ENCODE measurements at regions not wholly inside any gene's neighbourhood (a gene's known extent, or its start where the extent isn't known, plus 50 kb on each side); places are given as distances from the start of the nearest gene placed in this dataset.
"Not testable (repeated sequence)": the region's sequence is repeated elsewhere in the genome, so short reads cannot be mapped to it uniquely, and the experiment has no call there.

DNA sequence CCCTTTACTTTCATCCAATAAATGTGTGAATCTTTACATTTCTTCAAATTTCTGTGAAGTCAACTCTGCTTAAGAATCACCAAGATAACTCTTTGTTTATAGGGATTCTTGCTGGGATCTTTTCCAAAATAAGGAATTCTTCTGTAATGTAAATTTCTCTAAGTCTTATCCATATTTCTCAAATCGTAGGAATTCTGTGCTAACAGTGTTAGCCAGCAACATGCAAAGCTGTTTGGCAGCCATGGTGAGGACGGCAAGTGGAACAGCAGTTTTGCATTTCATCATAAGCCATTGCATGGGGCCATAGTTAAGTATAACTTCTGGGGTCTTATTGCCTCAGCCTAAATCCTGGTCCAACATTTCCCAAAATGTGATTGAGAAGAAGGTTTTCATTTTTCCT, 310.5 kb upstream of the PRR16 start:
- no peak for DNase-seq

DNA sequence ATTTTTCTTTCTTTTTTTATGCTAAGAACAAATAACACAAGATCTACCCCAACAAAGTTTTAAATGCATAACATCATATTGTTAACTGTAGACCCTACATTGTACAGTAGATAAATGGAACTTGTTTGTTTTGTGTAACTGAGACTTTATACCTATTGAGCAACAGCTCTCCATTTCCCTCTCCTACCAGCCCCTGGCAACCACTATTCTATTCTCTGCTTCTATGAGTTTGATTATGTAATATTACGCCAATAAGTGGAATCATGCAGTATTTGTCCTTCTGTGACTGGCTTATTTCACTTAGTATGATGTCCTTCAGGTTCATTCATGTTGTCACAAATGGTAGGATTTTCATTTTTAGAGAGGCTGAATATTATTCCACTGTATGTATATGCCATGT, 308.2 kb upstream of the PRR16 start:
- DNase-seq = no peak

- DNase-seq = no peak
Observed at GRCh38 chr5:120158211-120158610, 305.9 kb upstream of the PRR16 start.

DNA sequence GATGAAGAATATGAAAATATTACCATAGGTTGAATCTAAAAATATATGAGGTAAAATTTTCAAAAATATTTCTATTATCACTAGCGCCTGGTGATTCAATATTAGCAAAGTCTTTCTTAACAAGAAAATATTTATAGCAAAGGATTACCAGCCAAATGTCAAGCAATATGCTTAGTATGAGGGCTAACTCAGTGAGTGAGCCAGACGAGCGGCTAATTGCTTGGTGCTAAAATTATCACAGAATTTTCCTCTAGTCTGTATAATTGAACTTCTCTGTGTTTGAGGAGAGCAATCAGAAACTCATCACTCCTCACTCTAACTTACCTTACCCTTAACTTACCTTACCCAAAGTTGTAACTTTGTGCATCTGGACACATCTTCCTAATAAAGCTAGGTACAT, 304.9 kb upstream of the PRR16 start:
- DNase-seq = no peak

DNA sequence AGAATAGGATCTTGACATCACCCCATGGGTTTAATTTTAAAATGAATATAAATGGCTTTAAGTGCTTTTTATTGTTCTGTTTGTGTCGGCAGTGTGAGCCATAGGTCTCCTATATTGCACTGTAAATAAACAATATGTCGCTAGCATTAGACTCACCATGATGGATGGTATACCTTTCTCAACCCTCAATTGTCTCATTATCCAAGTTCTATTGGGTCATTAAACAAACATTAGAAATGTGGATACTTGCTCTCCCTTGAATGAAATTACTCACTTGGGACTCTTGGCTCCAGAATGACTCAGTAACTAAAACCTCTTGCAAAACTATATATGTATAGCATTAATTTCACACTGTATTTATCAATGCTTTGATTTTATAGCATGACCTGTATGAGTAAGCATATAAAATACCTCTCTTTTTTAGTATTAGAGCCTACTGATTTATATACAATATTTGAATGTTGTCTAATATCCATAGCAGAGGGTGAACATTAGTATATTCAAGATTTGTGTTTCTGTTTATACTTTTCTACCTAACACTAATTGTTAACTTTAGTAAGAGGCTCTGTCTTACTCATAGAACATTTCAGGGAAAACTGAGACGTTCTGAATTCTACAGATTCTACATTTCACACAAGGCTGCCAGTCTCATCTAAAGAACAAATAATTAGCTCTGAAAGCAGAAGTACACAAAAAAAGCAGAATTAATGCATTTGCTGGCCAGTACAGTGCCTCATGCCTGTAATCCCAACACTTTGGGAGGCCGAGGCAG, 303.8 kb upstream of the PRR16 start:
- no peak for DNase-seq

GRCh38 chr5:120162321-120162720, 301.8 kb upstream of the PRR16 start:
- no peak for DNase-seq

DNA sequence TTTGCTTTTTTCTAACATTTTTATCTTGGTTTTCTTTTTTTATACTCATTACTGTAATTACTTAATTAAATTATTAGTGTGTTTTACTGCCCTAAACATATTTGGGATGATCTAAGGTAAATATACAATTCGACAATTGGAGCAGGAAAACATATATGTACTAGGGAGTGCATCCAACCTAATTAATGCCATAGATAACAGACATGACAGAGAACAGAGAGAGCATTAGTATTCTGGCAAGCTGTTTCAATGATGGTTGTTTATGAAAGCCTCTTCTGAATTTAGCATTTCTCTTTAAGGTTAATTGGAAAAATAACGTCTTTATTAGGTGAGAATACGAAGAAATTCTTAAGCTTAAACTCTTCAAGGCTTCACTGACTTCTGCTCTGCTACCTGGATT, 300.1 kb upstream of the PRR16 start:
- DNase-seq = no peak

DNA sequence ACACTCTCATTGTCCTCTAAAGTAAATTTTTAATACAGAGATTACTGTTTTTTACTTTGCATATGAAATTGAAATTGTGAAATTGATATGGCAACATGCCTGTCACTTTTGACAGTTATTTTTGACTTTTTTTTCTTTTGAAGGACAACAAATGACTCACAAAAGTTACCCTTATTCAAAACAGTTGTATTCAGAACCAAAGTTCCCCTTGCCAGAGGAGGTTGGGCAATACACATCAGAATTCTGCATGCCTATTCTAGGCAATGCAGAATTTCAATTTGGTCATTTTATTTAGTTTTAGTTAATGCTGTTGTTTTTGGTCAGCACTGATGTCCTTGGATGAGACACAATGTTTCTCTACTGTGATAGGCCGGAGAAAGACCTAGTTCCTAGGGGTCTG, 299.1 kb upstream of the PRR16 start:
- DNase-seq = no peak

- no peak for DNase-seq
Observed at GRCh38 chr5:120173125-120173524, 291.0 kb upstream of the PRR16 start.

GRCh38 chr5:120174089-120174488, 290.0 kb upstream of the PRR16 start:
- no peak for DNase-seq

DNA sequence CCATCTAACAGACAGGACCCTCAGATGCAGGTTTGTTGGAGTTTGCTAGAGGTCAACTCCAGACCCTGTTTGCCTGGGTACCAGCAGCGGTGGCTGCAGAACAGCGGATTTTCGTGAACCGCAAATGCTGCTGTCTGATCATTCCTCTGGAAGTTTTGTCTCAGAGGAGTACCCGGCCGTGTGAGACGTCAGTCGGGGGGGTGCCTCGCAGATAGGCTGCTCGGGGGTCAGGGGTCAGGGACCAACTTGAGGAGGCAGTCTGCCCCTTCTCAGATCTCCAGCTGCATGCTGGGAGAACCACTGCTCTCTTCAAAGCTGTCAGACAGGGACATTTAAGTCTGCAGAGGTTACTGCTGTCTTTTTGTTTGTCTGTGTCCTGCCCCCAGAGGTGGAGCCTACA, 282.9 kb upstream of the PRR16 start:
- not testable (repeated sequence) for DNase-seq

GRCh38 chr5:120194650-120195049, 269.4 kb upstream of the PRR16 start:
- DNase-seq = not testable (repeated sequence)

DNA sequence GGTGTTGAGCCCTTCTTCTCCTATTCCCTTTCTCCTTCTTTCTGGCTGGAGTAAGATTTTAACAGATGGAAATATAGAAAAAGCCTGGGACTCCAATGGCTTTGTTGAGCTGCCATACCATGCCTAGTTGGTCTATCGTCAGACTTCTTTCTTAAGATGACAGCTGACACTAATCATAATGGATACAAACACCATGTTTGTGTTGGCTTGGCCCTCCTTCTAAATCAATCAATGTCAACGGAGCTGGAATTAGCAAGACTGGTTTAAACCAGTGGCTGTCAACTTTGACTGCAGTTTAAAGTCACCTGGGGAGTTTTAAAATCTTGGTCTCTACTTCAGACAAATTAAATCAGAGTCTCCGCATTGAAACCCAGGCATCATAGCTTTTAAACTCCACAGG, 264.5 kb upstream of the PRR16 start:
- DNase-seq = no peak

GRCh38 chr5:120207129-120207528, 257.0 kb upstream of the PRR16 start:
- no peak for DNase-seq

DNA sequence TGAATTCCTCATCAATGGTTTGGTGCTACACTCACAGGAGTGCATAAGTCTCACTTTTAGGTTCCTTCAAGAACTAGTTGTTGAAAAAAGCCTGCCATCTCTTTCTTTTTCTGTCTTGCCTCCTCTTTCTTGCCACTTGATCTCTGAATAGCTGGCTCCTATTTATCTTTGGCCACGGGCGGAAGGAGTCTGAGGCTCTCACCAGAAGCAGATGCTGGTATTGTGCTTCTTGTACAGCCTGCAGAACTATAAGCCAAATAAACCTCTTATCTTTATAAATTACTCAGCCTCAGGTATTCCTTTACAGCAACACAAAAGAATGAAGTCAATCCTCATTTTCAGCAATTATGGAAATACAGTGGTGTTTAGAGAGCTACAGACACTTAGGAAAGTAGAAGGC, 247.1 kb upstream of the PRR16 start:
- no peak for DNase-seq

GRCh38 chr5:120219988-120220387, 244.1 kb upstream of the PRR16 start:
- no peak for DNase-seq

GRCh38 chr5:120225524-120225923, 238.6 kb upstream of the PRR16 start:
- DNase-seq = no peak

DNA sequence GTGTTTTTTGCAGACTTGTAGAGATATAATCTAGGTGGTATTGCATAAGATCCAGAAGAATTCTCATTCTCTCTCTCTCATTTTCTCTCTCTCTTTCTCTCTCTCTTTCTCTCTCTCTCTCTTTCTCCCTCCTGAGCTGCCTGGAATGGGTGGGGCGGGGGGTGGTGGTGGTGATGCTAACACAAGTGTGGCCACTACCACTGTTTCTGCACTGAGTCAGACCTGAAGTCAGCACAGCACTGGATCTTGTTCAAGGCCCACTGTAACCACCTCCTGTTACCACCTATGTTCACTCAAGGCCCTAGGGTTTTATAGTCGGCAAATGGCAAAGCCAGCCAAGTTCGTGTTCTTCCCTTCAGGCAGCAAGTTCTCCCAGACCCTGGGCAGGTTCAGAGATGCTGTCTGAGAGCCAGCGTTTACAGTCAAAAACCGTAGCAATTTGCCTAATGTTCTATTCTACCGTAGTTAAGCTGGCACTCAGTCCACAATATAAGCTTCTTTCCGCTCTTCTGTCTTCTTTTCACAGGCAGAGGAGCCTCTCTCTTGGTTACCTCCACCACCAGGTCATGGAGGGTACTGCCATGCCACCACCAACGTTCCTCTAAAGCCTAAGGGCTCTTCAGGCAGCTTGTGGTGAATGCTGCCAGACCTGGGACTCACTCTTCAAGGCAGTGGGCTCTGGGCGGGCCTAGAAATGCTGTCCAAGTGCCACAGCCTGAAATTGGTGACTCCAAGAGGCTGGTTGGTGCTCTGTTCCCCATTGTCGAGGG, 235.7 kb upstream of the PRR16 start:
- no peak for DNase-seq

GRCh38 chr5:120229036-120229435, 235.1 kb upstream of the PRR16 start:
- no peak for DNase-seq

DNA sequence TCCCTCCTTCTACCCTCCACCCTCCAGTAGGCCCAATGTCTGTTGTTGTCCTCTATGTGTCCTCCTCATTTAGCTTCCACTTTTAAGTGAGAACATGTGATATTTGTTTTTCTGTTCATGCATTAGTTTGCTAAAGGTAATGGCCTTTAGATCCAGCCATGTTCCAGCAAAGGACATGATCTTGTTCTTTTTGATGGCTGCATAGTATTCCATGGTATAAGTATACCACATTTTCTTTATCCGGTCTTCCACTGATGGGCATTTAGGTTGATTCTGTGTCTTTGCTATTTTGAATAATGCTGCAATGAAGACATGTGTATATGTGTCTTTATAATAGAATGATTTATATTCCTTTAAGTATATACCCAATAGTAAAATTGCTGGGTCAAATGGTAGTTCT, 232.5 kb upstream of the PRR16 start:
- no peak for DNase-seq

GRCh38 chr5:120236360-120236759, 227.7 kb upstream of the PRR16 start:
- DNase-seq = no peak

- DNase-seq = no peak
Observed at GRCh38 chr5:120239086-120239485, 225.0 kb upstream of the PRR16 start.

GRCh38 chr5:120240706-120241105, 223.4 kb upstream of the PRR16 start:
- DNase-seq = no peak

DNA sequence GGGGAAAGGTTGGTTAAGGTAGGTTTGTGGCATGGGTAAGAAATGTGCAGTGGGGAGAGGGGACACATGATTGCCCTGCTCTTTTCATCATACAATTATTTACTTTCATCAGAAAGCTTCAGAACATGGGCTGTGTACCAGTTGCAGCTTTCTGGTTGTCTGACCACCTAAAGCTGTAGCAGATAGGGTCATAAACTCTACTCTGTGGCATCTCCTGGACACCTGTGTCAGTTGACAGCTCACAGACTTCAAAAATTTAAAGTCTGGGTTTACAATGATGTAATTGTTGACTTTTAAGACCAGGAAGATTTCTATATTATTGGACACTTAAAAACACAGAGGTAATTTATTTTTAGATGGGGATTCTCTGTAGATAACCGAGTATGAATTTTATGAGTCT, 222.7 kb upstream of the PRR16 start:
- DNase-seq = no peak

- no peak for DNase-seq
Observed at GRCh38 chr5:120251898-120252297, 212.2 kb upstream of the PRR16 start.

Data from bone marrow (tissue), 2 donors.